ENCODE measurements at regions not wholly inside any gene's neighbourhood (a gene's known extent, or its start where the extent isn't known, plus 50 kb on each side); places are given as distances from the start of the nearest gene placed in this dataset.
"Not testable (repeated sequence)": the region's sequence is repeated elsewhere in the genome, so short reads cannot be mapped to it uniquely, and the experiment has no call there.

GRCh38 chr12:47346251-47347019, 266.7 kb upstream of the AMIGO2 start:
- no peak for DNase-seq (ENCODE audit: low read depth)

GRCh38 chr12:47343684-47344567, 264.2 kb upstream of the AMIGO2 start:
- DNase-seq (ENCODE audit: low read depth): no peak

- no peak for DNase-seq (ENCODE audit: low read depth)
Observed at GRCh38 chr12:47340411-47341015, 260.8 kb upstream of the AMIGO2 start.

GRCh38 chr12:47337581-47337980, 257.8 kb upstream of the AMIGO2 start:
- no peak for DNase-seq (ENCODE audit: low read depth)

GRCh38 chr12:47333271-47333858, 253.6 kb upstream of the AMIGO2 start:
- not testable (repeated sequence) for DNase-seq (ENCODE audit: low read depth)

GRCh38 chr12:47328831-47329545, 249.2 kb upstream of the AMIGO2 start:
- no peak for DNase-seq (ENCODE audit: low read depth)

- DNase-seq (ENCODE audit: low read depth): no peak
Observed at GRCh38 chr12:47326190-47326589, 246.4 kb upstream of the AMIGO2 start.

GRCh38 chr12:47323802-47324201, 244.0 kb upstream of the AMIGO2 start:
- no peak for DNase-seq (ENCODE audit: low read depth)

GRCh38 chr12:47321436-47321835, 241.7 kb upstream of the AMIGO2 start:
- DNase-seq (ENCODE audit: low read depth): no peak

- no peak for DNase-seq (ENCODE audit: low read depth)
Observed at GRCh38 chr12:47319746-47320145, 240.0 kb upstream of the AMIGO2 start.

- DNase-seq (ENCODE audit: low read depth): no peak
Observed at GRCh38 chr12:47318963-47319362, 239.2 kb upstream of the AMIGO2 start.

- no peak for DNase-seq (ENCODE audit: low read depth)
Observed at GRCh38 chr12:47317175-47317915, 237.6 kb upstream of the AMIGO2 start.

GRCh38 chr12:47316609-47317049, 236.9 kb upstream of the AMIGO2 start:
- no peak for DNase-seq (ENCODE audit: low read depth)

GRCh38 chr12:47314996-47315395, 235.2 kb upstream of the AMIGO2 start:
- no peak for DNase-seq (ENCODE audit: low read depth)

- no peak for DNase-seq (ENCODE audit: low read depth)
Observed at GRCh38 chr12:47312808-47313426, 233.2 kb upstream of the AMIGO2 start.

GRCh38 chr12:47312147-47312546, 232.4 kb upstream of the AMIGO2 start:
- DNase-seq (ENCODE audit: low read depth): no peak

- no peak for DNase-seq (ENCODE audit: low read depth)
Observed at GRCh38 chr12:47311568-47311967, 231.8 kb upstream of the AMIGO2 start.

- no peak for DNase-seq (ENCODE audit: low read depth)
Observed at GRCh38 chr12:47311010-47311409, 231.3 kb upstream of the AMIGO2 start.

GRCh38 chr12:47308672-47309071, 228.9 kb upstream of the AMIGO2 start:
- no peak for DNase-seq (ENCODE audit: low read depth)

- no peak for DNase-seq (ENCODE audit: low read depth)
Observed at GRCh38 chr12:47307680-47308399, 228.1 kb upstream of the AMIGO2 start.
